ENCODE measurements at regions not wholly inside any gene's neighbourhood (a gene's known extent, or its start where the extent isn't known, plus 50 kb on each side); places are given as distances from the start of the nearest gene placed in this dataset.

DNA sequence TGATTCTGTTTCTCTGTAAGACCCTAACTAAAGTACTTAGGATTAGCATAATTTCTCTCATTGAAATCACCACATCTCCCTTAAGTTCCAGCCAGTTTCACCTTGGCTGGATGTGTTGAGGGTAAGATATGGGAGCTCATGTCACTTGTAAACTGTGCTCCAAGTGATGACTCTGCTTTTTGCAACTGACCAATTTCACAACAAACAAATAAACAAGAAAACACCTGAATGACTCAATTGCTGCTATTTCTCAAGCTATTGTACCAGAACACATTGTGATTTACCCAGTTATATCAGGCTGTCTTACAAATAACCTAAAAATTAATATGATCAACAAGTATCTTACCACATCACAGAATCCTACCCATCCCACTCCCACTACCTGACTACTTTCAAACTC lies 379.1 kb upstream of the KIF2A start:
- no peak overlapping the region for H3K18ac ChIP-seq (ENCODE audit: low read length)
- H2AFZ ChIP-seq (ENCODE audit: low read length) = no peak overlapping the region
- no peak overlapping the region for H3K23ac ChIP-seq (ENCODE audit: low read depth, low read length, poor library complexity)
- H2BK15ac ChIP-seq (ENCODE audit: low read length) = no peak overlapping the region
- H3K4me2 ChIP-seq (ENCODE audit: insufficient read depth, low read length, poor library complexity, severe bottlenecking) = no peak overlapping the region
- H3K27ac ChIP-seq (replicated peaks; ENCODE audit: low read length) = no peak overlapping the region
- H3K4me3 ChIP-seq (ENCODE audit: low read length in 2 of 2) = no peak overlapping the region
- H3K36me3 ChIP-seq (replicated peaks in 1 of 2; ENCODE audit: control insufficient read depth in 2 of 2, insufficient read depth in 2 of 2, low read length in 2 of 2) = no peaks in the 10 kb centered on the region
- H2BK12ac ChIP-seq (ENCODE audit: low read length) = no peak overlapping the region
- H3K79me1 ChIP-seq (ENCODE audit: low read depth, low read length) = no peaks in the 10 kb centered on the region
- no peak overlapping the region for H2BK120ac ChIP-seq (ENCODE audit: low read depth, low read length)
- no peak overlapping the region for H4K8ac ChIP-seq (ENCODE audit: low read depth, low read length)
- DNase-seq (ENCODE audit: low spot score) = no peak
- no peak overlapping the region for H3K9ac ChIP-seq (ENCODE audit: low read depth, low read length, poor library complexity)
- no peak overlapping the region for H2AK5ac ChIP-seq (ENCODE audit: low read depth, low read length)
- no peak overlapping the region for H3K4ac ChIP-seq (ENCODE audit: low read length)
- H2BK5ac ChIP-seq (ENCODE audit: low read length) = no peak overlapping the region
- H4K91ac ChIP-seq (ENCODE audit: low read depth, low read length, poor library complexity) = no peak overlapping the region
- H3K14ac ChIP-seq (ENCODE audit: low read length) = no peak overlapping the region
- H3K9me3 ChIP-seq (replicated peaks in 1 of 2; ENCODE audit: control insufficient read depth in 2 of 2, insufficient read depth in 1 of 2, low read depth in 1 of 2, low read length in 2 of 2) = no peaks in the 10 kb centered on the region
- peaks cover 0 to 20% of the 10 kb centered on the region in 2 donors for H3K4me1 ChIP-seq (ENCODE audit: control insufficient read depth in 2 of 2, insufficient read depth in 1 of 2, low read depth in 1 of 2, low read length in 2 of 2)
- H3K27me3 ChIP-seq (ENCODE audit: control insufficient read depth in 3 of 3, insufficient read depth in 3 of 3, low read depth in 1 of 3, low read length in 3 of 3) = no peaks in the 10 kb centered on the region

- no peak for DNase-seq (ENCODE audit: low spot score)
- Histone ChIP-seq H3K4me1 (ENCODE audit: control insufficient read depth in 2 of 2, insufficient read depth in 1 of 2, low read depth in 1 of 2, low read length in 2 of 2) (no peaks in the 10 kb centered on the region), H3K27ac (replicated peaks; ENCODE audit: low read length) (no peak overlapping the region)
These were observed 374.8 kb upstream of the KIF2A start for GRCh38 chr5:61931236-61931635.

GRCh38 chr5:61933787-61934626 lies 372.0 kb upstream of the KIF2A start:
- no peak overlapping the region for H3K4me3 ChIP-seq (ENCODE audit: low read length in 2 of 2)
- no peaks in the 10 kb centered on the region for H3K9me3 ChIP-seq (replicated peaks in 1 of 2; ENCODE audit: control insufficient read depth in 2 of 2, insufficient read depth in 1 of 2, low read depth in 1 of 2, low read length in 2 of 2)
- H3K4me2 ChIP-seq (ENCODE audit: insufficient read depth, low read length, poor library complexity, severe bottlenecking) = no peak overlapping the region
- H3K36me3 ChIP-seq (replicated peaks in 1 of 2; ENCODE audit: control insufficient read depth in 2 of 2, insufficient read depth in 2 of 2, low read length in 2 of 2) = no peaks in the 10 kb centered on the region
- H4K91ac ChIP-seq (ENCODE audit: low read depth, low read length, poor library complexity) = no peak overlapping the region
- no peaks in the 10 kb centered on the region for H3K27me3 ChIP-seq (ENCODE audit: control insufficient read depth in 3 of 3, insufficient read depth in 3 of 3, low read depth in 1 of 3, low read length in 3 of 3)
- no peaks in the 10 kb centered on the region for H3K79me1 ChIP-seq (ENCODE audit: low read depth, low read length)
- no peak overlapping the region for H2BK120ac ChIP-seq (ENCODE audit: low read depth, low read length)
- no CpG with 5 or more reads among the region's 4 CpGs for WGBS, 2 donors (ENCODE audit: extremely low coverage in 2 of 2, insufficient read length in 2 of 2, insufficient replicate concordance in 1 of 2)
- no peak overlapping the region for H2BK12ac ChIP-seq (ENCODE audit: low read length)
- no peak overlapping the region for H3K18ac ChIP-seq (ENCODE audit: low read length)
- H3K9ac ChIP-seq (ENCODE audit: low read depth, low read length, poor library complexity) = no peak overlapping the region
- no peak overlapping the region for H4K8ac ChIP-seq (ENCODE audit: low read depth, low read length)
- no peak overlapping the region for H3K27ac ChIP-seq (replicated peaks; ENCODE audit: low read length)
- H3K14ac ChIP-seq (ENCODE audit: low read length) = no peak overlapping the region
- H3K4me1 ChIP-seq (ENCODE audit: control insufficient read depth in 2 of 2, insufficient read depth in 1 of 2, low read depth in 1 of 2, low read length in 2 of 2) = no peaks in the 10 kb centered on the region
- H2AFZ ChIP-seq (ENCODE audit: low read length) = peak overlapping the region; percentile 50
- DNase-seq (ENCODE audit: low spot score) = peak; percentile 66
- H2AK5ac ChIP-seq (ENCODE audit: low read depth, low read length) = no peak overlapping the region
- no peak overlapping the region for H3K4ac ChIP-seq (ENCODE audit: low read length)
- no peak overlapping the region for H2BK15ac ChIP-seq (ENCODE audit: low read length)
- H2BK5ac ChIP-seq (ENCODE audit: low read length) = no peak overlapping the region
- H3K23ac ChIP-seq (ENCODE audit: low read depth, low read length, poor library complexity) = no peak overlapping the region

More at GRCh38 chr5:61931236-61931635, 374.8 kb upstream of the KIF2A start:
- Histone ChIP-seq H2AK5ac (ENCODE audit: low read depth, low read length) (no peak overlapping the region), H3K9ac (ENCODE audit: low read depth, low read length, poor library complexity) (no peak overlapping the region), H3K4me2 (ENCODE audit: insufficient read depth, low read length, poor library complexity, severe bottlenecking) (no peak overlapping the region), H3K4me3 (ENCODE audit: low read length in 2 of 2) (no peak overlapping the region), H3K27me3 (ENCODE audit: control insufficient read depth in 3 of 3, insufficient read depth in 3 of 3, low read depth in 1 of 3, low read length in 3 of 3) (no peaks in the 10 kb centered on the region), H3K36me3 (replicated peaks in 1 of 2; ENCODE audit: control insufficient read depth in 2 of 2, insufficient read depth in 2 of 2, low read length in 2 of 2) (no peaks in the 10 kb centered on the region), H2BK15ac (ENCODE audit: low read length) (no peak overlapping the region), H3K18ac (ENCODE audit: low read length) (no peak overlapping the region), H2BK120ac (ENCODE audit: low read depth, low read length) (no peak overlapping the region), H4K91ac (ENCODE audit: low read depth, low read length, poor library complexity) (no peak overlapping the region), H2BK12ac (ENCODE audit: low read length) (no peak overlapping the region), H4K8ac (ENCODE audit: low read depth, low read length) (no peak overlapping the region), H3K23ac (ENCODE audit: low read depth, low read length, poor library complexity) (no peak overlapping the region), H3K4ac (ENCODE audit: low read length) (no peak overlapping the region), H3K14ac (ENCODE audit: low read length) (no peak overlapping the region), H2AFZ (ENCODE audit: low read length) (no peak overlapping the region), H3K9me3 (replicated peaks in 1 of 2; ENCODE audit: control insufficient read depth in 2 of 2, insufficient read depth in 1 of 2, low read depth in 1 of 2, low read length in 2 of 2) (no peaks in the 10 kb centered on the region), H3K79me1 (ENCODE audit: low read depth, low read length) (no peaks in the 10 kb centered on the region), H2BK5ac (ENCODE audit: low read length) (no peak overlapping the region)

- Histone ChIP-seq H3K23ac (ENCODE audit: low read depth, low read length, poor library complexity) (no peak overlapping the region), H4K8ac (ENCODE audit: low read depth, low read length) (no peak overlapping the region), H2BK120ac (ENCODE audit: low read depth, low read length) (no peak overlapping the region), H3K4me3 (ENCODE audit: low read length in 2 of 2) (no peak overlapping the region), H2BK12ac (ENCODE audit: low read length) (no peak overlapping the region), H3K9me3 (replicated peaks in 1 of 2; ENCODE audit: control insufficient read depth in 2 of 2, insufficient read depth in 1 of 2, low read depth in 1 of 2, low read length in 2 of 2) (no peaks in the 10 kb centered on the region), H3K79me1 (ENCODE audit: low read depth, low read length) (no peaks in the 10 kb centered on the region), H3K4ac (ENCODE audit: low read length) (no peak overlapping the region), H3K36me3 (replicated peaks in 1 of 2; ENCODE audit: control insufficient read depth in 2 of 2, insufficient read depth in 2 of 2, low read length in 2 of 2) (no peaks in the 10 kb centered on the region), H4K91ac (ENCODE audit: low read depth, low read length, poor library complexity) (no peak overlapping the region), H3K27ac (replicated peaks; ENCODE audit: low read length) (no peak overlapping the region), H3K27me3 (ENCODE audit: control insufficient read depth in 3 of 3, insufficient read depth in 3 of 3, low read depth in 1 of 3, low read length in 3 of 3) (peaks cover 0 to 11% (median 0%) of the 10 kb centered on the region in 3 experiments), H2BK15ac (ENCODE audit: low read length) (no peak overlapping the region), H3K9ac (ENCODE audit: low read depth, low read length, poor library complexity) (no peak overlapping the region), H3K4me1 (ENCODE audit: control insufficient read depth in 2 of 2, insufficient read depth in 1 of 2, low read depth in 1 of 2, low read length in 2 of 2) (peaks cover 0 to 4% of the 10 kb centered on the region in 2 donors), H3K4me2 (ENCODE audit: insufficient read depth, low read length, poor library complexity, severe bottlenecking) (no peak overlapping the region), H2BK5ac (ENCODE audit: low read length) (no peak overlapping the region), H3K18ac (ENCODE audit: low read length) (no peak overlapping the region), H2AK5ac (ENCODE audit: low read depth, low read length) (no peak overlapping the region), H3K14ac (ENCODE audit: low read length) (no peak overlapping the region), H2AFZ (ENCODE audit: low read length) (no peak overlapping the region)
- no peak for DNase-seq (ENCODE audit: low spot score)
- WGBS, 2 donors (ENCODE audit: extremely low coverage in 2 of 2, insufficient read length in 2 of 2, insufficient replicate concordance in 1 of 2) = no CpG with 5 or more reads among the region's 1 CpG
These were observed 364.4 kb upstream of the KIF2A start for GRCh38 chr5:61941637-61942036.
